ENCODE measurements at regions not wholly inside any gene's neighbourhood (a gene's known extent, or its start where the extent isn't known, plus 50 kb on each side); places are given as distances from the start of the nearest gene placed in this dataset.
A peak's percentile ranks its signal among the peaks of the same experiment; 100 is the strongest.
"Not testable (repeated sequence)": the region's sequence is repeated elsewhere in the genome, so short reads cannot be mapped to it uniquely, and the experiment has no call there.

- DNase-seq, result no peak
- Mint-ChIP-seq H3K36me3 (ENCODE audit: low read depth) (peaks cover 14% of the 10 kb centered on the region), H3K9me3 (peaks cover 37% of the 10 kb centered on the region), H3K4me1 (peaks cover 15% of the 10 kb centered on the region), H3K4me3 (no peak overlapping the region), H3K27ac (no peak overlapping the region), H3K27me3 (ENCODE audit: insufficient read depth) (no peaks in the 10 kb centered on the region)
- no peaks in the 10 kb centered on the region for H3K27me3 ChIP-seq (ENCODE audit: control insufficient read depth, insufficient read depth, low read length, poor library complexity, severe bottlenecking)
- TF ChIP-seq CTCF (conservative IDR thresholded peaks at IDR 0.05), result no peak
- peaks cover 39% of the 10 kb centered on the region for H3K9me3 ChIP-seq (ENCODE audit: control insufficient read depth, low read length)
- H3K4me3 ChIP-seq (ENCODE audit: low read length), result no peak overlapping the region
- no peak overlapping the region for H3K27ac ChIP-seq (ENCODE audit: low read depth, low read length)
- peak overlapping the region; percentile 44 for H3K9ac ChIP-seq (ENCODE audit: extremely low read depth, low read length, poor library complexity, severe bottlenecking)
- WGBS, 2 experiments (ENCODE audit: insufficient coverage in 1 of 2, insufficient read length in 1 of 2), result 90 to 94% methylated on average over 1 to 4 of the region's 5 CpGs
- peaks cover 4% of the 10 kb centered on the region for H3K36me3 ChIP-seq (ENCODE audit: control insufficient read depth, insufficient read depth, low read length)
- peaks cover 6% of the 10 kb centered on the region for H3K4me1 ChIP-seq (ENCODE audit: control insufficient read depth, insufficient read depth, low read length)
These were observed 190.2 kb upstream of the SLC38A2 start for GRCh38 chr12:46562625-46563225.

- not testable (repeated sequence) for H3K4me3 ChIP-seq (ENCODE audit: low read length); H3K27ac Mint-ChIP-seq
- H3K9ac ChIP-seq (ENCODE audit: extremely low read depth, low read length, poor library complexity, severe bottlenecking), result peak overlapping the region; percentile 44
These were observed 189.4 kb upstream of the SLC38A2 start for GRCh38 chr12:46561769-46562624.

GRCh38 chr12:46560874-46561273 is 188.3 kb upstream of the SLC38A2 start:
- Mint-ChIP-seq H3K27me3 (ENCODE audit: insufficient read depth) (no peaks in the 10 kb centered on the region), H3K4me1 (peaks cover 19% of the 10 kb centered on the region), H3K9me3 (peaks cover 19% of the 10 kb centered on the region), H3K36me3 (ENCODE audit: low read depth) (peaks cover 11% of the 10 kb centered on the region), H3K27ac (no peak overlapping the region), H3K4me3 (no peak overlapping the region)
- TF ChIP-seq CTCF (conservative IDR thresholded peaks at IDR 0.05), result no peak
- no peak for DNase-seq
- Histone ChIP-seq H3K4me3 (ENCODE audit: low read length) (no peak overlapping the region), H3K27me3 (ENCODE audit: control insufficient read depth, insufficient read depth, low read length, poor library complexity, severe bottlenecking) (no peaks in the 10 kb centered on the region), H3K36me3 (ENCODE audit: control insufficient read depth, insufficient read depth, low read length) (peaks cover 4% of the 10 kb centered on the region), H3K9ac (ENCODE audit: extremely low read depth, low read length, poor library complexity, severe bottlenecking) (no peak overlapping the region), H3K27ac (ENCODE audit: low read depth, low read length) (no peak overlapping the region), H3K4me1 (ENCODE audit: control insufficient read depth, insufficient read depth, low read length) (peaks cover 6% of the 10 kb centered on the region), H3K9me3 (ENCODE audit: control insufficient read depth, low read length) (peaks cover 21% of the 10 kb centered on the region)
- WGBS, 2 experiments (ENCODE audit: insufficient coverage in 1 of 2, insufficient read length in 1 of 2), result 96 to 100% methylated on average over 1 of the region's 1 CpG

More at GRCh38 chr12:46561769-46562624, 189.4 kb upstream of the SLC38A2 start:
- not testable (repeated sequence) for H3K27me3 Mint-ChIP-seq (ENCODE audit: insufficient read depth); H3K36me3 ChIP-seq (ENCODE audit: control insufficient read depth, insufficient read depth, low read length); H3K27ac ChIP-seq (ENCODE audit: low read depth, low read length); H3K4me3 Mint-ChIP-seq; H3K4me1 ChIP-seq (ENCODE audit: control insufficient read depth, insufficient read depth, low read length); H3K27me3 ChIP-seq (ENCODE audit: control insufficient read depth, insufficient read depth, low read length, poor library complexity, severe bottlenecking)
- Mint-ChIP-seq H3K9me3 (peaks cover 30% of the 10 kb centered on the region), H3K36me3 (ENCODE audit: low read depth) (peaks cover 14% of the 10 kb centered on the region), H3K4me1 (peaks cover 15% of the 10 kb centered on the region)
- peak; percentile 56 for DNase-seq
- peaks cover 32% of the 10 kb centered on the region for H3K9me3 ChIP-seq (ENCODE audit: control insufficient read depth, low read length)
- 78 to 88% methylated on average over 4 to 7 of the region's 7 CpGs for WGBS, 2 experiments (ENCODE audit: insufficient coverage in 1 of 2, insufficient read length in 1 of 2)
